GM12872 (cell line): ENCODE measurements at regions not wholly inside any gene's neighbourhood (a gene's known extent, or its start where the extent isn't known, plus 50 kb on each side); places are given as distances from the start of the nearest gene placed in this dataset.

Source experiments
- TF ChIP-seq, protein P1 (sequence below): IDR thresholded peaks from 3 replicates; pipeline ENCODE4 v1.5.1; 2011; ENCODE audit warnings: low read depth, mild to moderate bottlenecking, low read length, moderate library complexity; ENCODE audit not compliant: insufficient read depth

DNA sequence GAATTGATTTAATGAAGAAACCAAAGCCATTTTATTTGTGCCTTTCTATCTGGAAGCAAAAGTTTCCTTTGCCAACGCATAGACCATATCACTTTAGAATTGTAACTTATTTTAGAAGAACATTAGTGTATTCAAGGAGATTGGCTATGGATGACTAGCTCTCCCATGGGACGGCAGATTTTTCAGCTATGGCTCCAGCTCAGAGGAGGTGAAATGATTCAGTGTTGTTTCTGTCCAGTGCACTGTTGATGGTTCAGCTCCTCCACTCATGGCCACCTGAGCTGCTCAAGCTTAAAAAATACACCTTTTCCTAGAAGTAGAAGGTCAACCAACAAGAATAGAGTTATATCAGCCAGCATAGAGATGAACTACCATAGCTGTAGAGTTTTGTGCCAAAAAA lies 1597.5 kb upstream of the PIK3C3 start:
- TF ChIP-seq, protein P1, sequence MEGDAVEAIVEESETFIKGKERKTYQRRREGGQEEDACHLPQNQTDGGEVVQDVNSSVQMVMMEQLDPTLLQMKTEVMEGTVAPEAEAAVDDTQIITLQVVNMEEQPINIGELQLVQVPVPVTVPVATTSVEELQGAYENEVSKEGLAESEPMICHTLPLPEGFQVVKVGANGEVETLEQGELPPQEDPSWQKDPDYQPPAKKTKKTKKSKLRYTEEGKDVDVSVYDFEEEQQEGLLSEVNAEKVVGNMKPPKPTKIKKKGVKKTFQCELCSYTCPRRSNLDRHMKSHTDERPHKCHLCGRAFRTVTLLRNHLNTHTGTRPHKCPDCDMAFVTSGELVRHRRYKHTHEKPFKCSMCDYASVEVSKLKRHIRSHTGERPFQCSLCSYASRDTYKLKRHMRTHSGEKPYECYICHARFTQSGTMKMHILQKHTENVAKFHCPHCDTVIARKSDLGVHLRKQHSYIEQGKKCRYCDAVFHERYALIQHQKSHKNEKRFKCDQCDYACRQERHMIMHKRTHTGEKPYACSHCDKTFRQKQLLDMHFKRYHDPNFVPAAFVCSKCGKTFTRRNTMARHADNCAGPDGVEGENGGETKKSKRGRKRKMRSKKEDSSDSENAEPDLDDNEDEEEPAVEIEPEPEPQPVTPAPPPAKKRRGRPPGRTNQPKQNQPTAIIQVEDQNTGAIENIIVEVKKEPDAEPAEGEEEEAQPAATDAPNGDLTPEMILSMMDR, result no peak

GRCh38 chr18:40356168-40356567 lies 1598.9 kb upstream of the PIK3C3 start:
- TF ChIP-seq, protein P1, result no peak

- TF ChIP-seq, protein P1, result no peak
Measured at GRCh38 chr18:40355726-40356125, 1599.3 kb upstream of the PIK3C3 start.

DNA sequence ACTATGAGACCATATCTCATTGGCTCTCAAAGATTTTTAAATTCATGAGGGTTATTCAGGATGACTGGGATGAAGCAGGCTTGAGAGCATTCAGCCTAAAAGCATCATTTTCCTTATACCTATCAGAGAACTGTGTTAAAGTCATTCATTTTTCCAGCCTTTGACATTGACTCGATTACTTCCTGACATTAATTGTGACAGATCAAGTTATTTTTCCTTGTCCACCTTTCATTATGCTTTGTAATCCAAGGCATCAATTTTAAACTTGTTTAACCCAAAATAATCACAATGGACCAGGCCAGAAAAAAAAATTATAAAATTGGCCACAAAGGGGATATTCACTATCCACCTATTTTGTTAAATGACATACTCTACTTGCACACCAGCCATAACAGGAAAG lies 1606.8 kb upstream of the PIK3C3 start:
- TF ChIP-seq, protein P1, result no peak

GRCh38 chr18:40347261-40347660 lies 1607.8 kb upstream of the PIK3C3 start:
- TF ChIP-seq, protein P1, result no peak

- TF ChIP-seq, protein P1, result no peak
Measured at GRCh38 chr18:40346146-40346545, 1608.9 kb upstream of the PIK3C3 start.

- TF ChIP-seq, protein P1, result no peak
Measured at GRCh38 chr18:40341701-40342100, 1613.3 kb upstream of the PIK3C3 start.

- TF ChIP-seq, protein P1, result no peak
Measured at GRCh38 chr18:40338284-40338683, 1616.8 kb upstream of the PIK3C3 start.
